Testis (tissue), 2 donors: ENCODE measurements at regions not wholly inside any gene's neighbourhood (a gene's known extent, or its start where the extent isn't known, plus 50 kb on each side); places are given as distances from the start of the nearest gene placed in this dataset.

Experiments used
- DNase-seq: peaks from one replicate; pipeline ENCODE4 v3.0.0-alpha.2; 2019
- H3K27ac ChIP-seq, 2 donors: fragments of 200-600 bp; sonication (generic); one replicate each; pipeline ENCODE4 v1.5.1; 2019
- H3K27me3 ChIP-seq: fragments of 200-600 bp; sonication (generic); one replicate; pipeline ENCODE4 v1.5.1; 2019
- H3K36me3 ChIP-seq: fragments of 200-600 bp; sonication (generic); one replicate; pipeline ENCODE4 v1.5.1; 2017; ENCODE audit warnings: low read depth; ENCODE audit errors: missing control alignments
- H3K4me1 ChIP-seq: fragments of 200-600 bp; sonication (generic); one replicate; pipeline ENCODE4 v1.5.1; 2019
- H3K4me3 ChIP-seq, 2 donors: fragments of 200-600 bp; sonication (generic); one replicate each; pipeline ENCODE4 v1.5.1; 2017 to 2019
- H3K9me3 ChIP-seq: fragments of 200-600 bp; sonication (generic); one replicate; pipeline ENCODE4 v1.5.1; 2017
- CTCF ChIP-seq, 3 experiments: fragments of 450-650 bp in 2 of 3; fragments of 200-600 bp in 1 of 3; sonication (generic) in 1 of 3; IDR thresholded peaks; one replicate each; pipeline ENCODE4 v1.5.1; 2016 to 2019; ENCODE audit warnings: antibody characterized with exemption in 3 of 3, mild to moderate bottlenecking in 2 of 3, moderate library complexity in 1 of 3
- POLR2A ChIP-seq: fragments of 450-650 bp; IDR thresholded peaks from one replicate; pipeline ENCODE4 v1.6.1; 2017; ENCODE audit warnings: antibody characterized with exemption, mild to moderate bottlenecking, moderate library complexity
- WGBS, 2 donors: methylation state at CpG; one replicate each; pipeline ENCODE4 v1.1.5; 2018; 5-methylcytosine and 5-hydroxymethylcytosine counted together
- intact Hi-C: fragments of 100-400 bp; cut with DNase I; formaldehyde crosslinking; loops from one replicate; pipeline ENCODE4 v1.15.1; 2023; ENCODE audit warnings: low total_unique reads

- Histone ChIP-seq H3K4me3 (no peak overlapping the region), H3K36me3 (no peaks in the 10 kb centered on the region)
- TF ChIP-seq CTCF (IDR thresholded peaks at IDR 0.05), result no peak
- no peak for TF ChIP-seq POLR2A
These were observed 72.0 kb downstream of the SYNE3 start for GRCh38 chr14:95444132-95445129.

GRCh38 chr14:95442633-95443021, 73.8 kb downstream of the SYNE3 start:
- intact Hi-C loops, result loop anchor here (5.0 kb wide), 1 partner anchor 85 kb away; no protein-coding TSS in a partner anchor
- DNase-seq, result peak; percentile 92
- 40 to 43% methylated on average over 5 of the region's 5 CpGs for WGBS, 2 donors
- Histone ChIP-seq H3K9me3 (no peaks in the 10 kb centered on the region), H3K27me3 (no peaks in the 10 kb centered on the region), H3K27ac (no peak overlapping the region), H3K4me3 (no peak overlapping the region), H3K4me1 (no peaks in the 10 kb centered on the region), H3K36me3 (no peaks in the 10 kb centered on the region)
- TF ChIP-seq CTCF (IDR thresholded peaks at IDR 0.05) (peak; percentile 69 to 77 (median 71)), POLR2A (no peak)

More at GRCh38 chr14:95444132-95445129, 72.0 kb downstream of the SYNE3 start:
- WGBS, 2 donors, result 94 to 97% methylated on average over 16 of the region's 16 CpGs
- Histone ChIP-seq H3K27ac (no peak overlapping the region), H3K27me3 (no peaks in the 10 kb centered on the region), H3K9me3 (no peaks in the 10 kb centered on the region), H3K4me1 (no peaks in the 10 kb centered on the region)
- intact Hi-C loops, result loop anchor here (5.0 kb wide), 1 partner anchor 83 kb away; no protein-coding TSS in a partner anchor
- DNase-seq, result no peak

GRCh38 chr14:95442016-95442632, 74.3 kb downstream of the SYNE3 start:
- no peak for TF ChIP-seq POLR2A
- TF ChIP-seq CTCF (IDR thresholded peaks at IDR 0.05), result no peak
- no peak overlapping the region for H3K4me3 ChIP-seq
- H3K27me3 ChIP-seq, result no peaks in the 10 kb centered on the region
- H3K27ac ChIP-seq, result no peak overlapping the region
- H3K36me3 ChIP-seq, result no peaks in the 10 kb centered on the region
- H3K4me1 ChIP-seq, result no peaks in the 10 kb centered on the region
- no peaks in the 10 kb centered on the region for H3K9me3 ChIP-seq
- intact Hi-C loops, result loop anchor here (5.0 kb wide), 1 partner anchor 85 kb away; no protein-coding TSS in a partner anchor
- WGBS, 2 donors, result 67 to 70% methylated on average over 6 of the region's 6 CpGs
- DNase-seq, result no peak

- H3K36me3 ChIP-seq, result no peaks in the 10 kb centered on the region
- no peaks in the 10 kb centered on the region for H3K9me3 ChIP-seq
- no peaks in the 10 kb centered on the region for H3K4me1 ChIP-seq
- no peak overlapping the region for H3K27ac ChIP-seq
- WGBS, 2 donors, result 47% methylated on average over 2 of the region's 2 CpGs
- no peak overlapping the region for H3K4me3 ChIP-seq
- TF ChIP-seq CTCF (IDR thresholded peaks at IDR 0.05) (no peak), POLR2A (no peak)
- H3K27me3 ChIP-seq, result no peaks in the 10 kb centered on the region
- DNase-seq, result no peak
- intact Hi-C loops, result loop anchor here (5.0 kb wide), 1 partner anchor 86 kb away; no protein-coding TSS in a partner anchor
These were observed 75.5 kb downstream of the SYNE3 start for GRCh38 chr14:95440951-95441350.
